ENCODE measurements at regions not wholly inside any gene's neighbourhood (a gene's known extent, or its start where the extent isn't known, plus 50 kb on each side); places are given as distances from the start of the nearest gene placed in this dataset.

DNA sequence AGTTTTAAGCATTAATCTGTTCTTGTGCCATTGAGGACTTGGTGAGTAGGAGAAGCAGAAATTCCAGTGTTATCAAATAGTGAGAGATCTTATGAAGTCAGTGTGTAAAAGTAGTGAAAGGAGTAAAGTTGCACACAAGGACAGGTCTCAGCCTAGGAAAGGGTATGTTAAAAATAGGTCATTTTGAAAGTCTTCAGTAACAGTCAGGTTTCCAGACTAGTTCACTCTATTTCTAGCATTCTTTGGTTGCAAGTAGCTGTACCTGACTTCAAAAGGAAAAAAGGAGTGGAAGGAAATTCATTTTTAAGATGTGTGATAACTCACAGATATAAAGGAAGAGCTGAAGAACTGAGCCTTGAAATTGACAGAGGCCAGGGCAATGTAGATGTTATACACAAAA is 250.1 kb upstream of the SATB1 start:
- in situ Hi-C loops (cut with HindIII; ENCODE audit: low pct_unique_long_range_greater_than_20kb, low sequenced_read_pairs): no loop called here
- DNase-seq (ENCODE audit: low read depth): no peak

DNA sequence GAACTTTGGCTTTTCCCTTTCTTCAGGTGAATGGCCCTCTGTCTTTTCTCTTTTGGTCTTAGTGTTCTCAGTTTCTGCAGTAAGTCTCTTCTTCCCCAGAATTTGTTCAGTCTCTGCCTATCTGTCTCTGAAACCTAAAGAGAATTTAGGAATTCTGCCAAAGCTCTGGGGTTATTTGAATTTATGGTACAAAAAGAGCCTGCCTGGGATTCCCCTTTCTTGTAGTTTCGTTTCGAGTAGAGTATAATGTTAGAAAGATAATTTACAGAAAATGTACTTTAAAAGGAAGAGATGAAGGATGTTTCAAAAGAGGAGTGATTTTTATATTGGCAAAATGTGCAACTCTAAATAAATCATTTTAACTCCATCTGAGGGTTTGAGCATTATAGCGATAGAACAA is 247.4 kb upstream of the SATB1 start:
- in situ Hi-C loops (cut with HindIII; ENCODE audit: low pct_unique_long_range_greater_than_20kb, low sequenced_read_pairs): no loop called here
- no peak for DNase-seq (ENCODE audit: low read depth)

DNA sequence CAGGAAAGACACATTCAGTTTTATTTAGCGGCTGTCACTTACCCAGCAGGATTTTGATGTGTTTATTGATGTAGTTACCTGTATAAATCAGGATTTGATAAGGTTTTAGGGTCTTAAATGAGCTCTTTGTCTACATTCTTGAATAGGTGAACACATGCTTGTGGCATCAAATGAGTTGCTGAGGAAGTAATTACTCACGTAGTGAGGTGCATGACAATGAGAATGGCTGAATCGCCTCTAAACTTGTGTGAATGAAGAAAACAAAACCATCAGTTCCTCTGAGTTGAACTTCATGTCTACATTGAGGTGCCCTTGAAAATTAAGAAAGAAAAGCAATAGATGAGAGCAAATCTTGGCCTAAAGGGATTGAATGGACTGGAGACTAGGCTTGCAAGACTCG is 245.6 kb upstream of the SATB1 start:
- DNase-seq (ENCODE audit: low read depth): no peak
- in situ Hi-C loops (cut with HindIII; ENCODE audit: low pct_unique_long_range_greater_than_20kb, low sequenced_read_pairs): no loop called here

DNA sequence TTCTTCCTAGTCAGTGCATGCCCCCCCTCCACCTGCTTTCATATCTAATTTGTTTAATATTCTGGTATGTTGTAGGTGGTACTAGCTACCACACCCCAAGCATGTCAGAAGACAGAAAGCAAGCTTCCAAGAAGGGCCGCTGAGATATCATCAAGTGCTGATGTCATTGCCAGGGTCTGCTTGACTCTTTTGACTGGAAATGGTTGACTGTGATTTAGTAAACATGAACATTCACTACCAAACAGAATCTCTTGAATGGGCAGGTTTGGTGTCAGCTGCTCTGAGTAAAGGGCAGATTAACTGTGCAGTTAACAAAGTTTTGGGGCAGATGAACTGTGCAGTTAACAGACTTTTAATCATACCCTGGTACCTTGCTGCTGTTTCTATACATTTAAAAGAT is 244.2 kb upstream of the SATB1 start:
- in situ Hi-C loops (cut with HindIII; ENCODE audit: low pct_unique_long_range_greater_than_20kb, low sequenced_read_pairs): no loop called here
- no peak for DNase-seq (ENCODE audit: low read depth)

DNA sequence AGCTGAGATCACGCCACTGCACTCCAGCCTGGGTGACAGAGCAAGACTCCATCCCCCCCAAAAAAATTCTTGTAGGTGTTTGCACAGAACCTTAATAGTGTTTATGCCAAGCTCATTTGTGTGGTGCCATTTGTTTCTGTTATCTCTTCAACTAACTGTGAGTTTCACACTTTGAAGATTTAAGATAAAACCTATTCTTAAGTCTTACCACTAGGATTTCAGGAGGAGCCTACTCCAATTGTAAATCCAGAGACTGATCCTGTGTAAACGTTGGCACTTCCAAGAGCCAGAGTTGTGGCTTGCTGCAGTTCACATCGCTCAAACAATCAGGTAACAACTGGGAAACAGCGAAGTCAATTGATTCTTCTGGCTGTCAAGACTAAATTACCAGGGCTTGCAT is 242.4 kb upstream of the SATB1 start:
- in situ Hi-C loops (cut with HindIII; ENCODE audit: low pct_unique_long_range_greater_than_20kb, low sequenced_read_pairs): no loop called here
- DNase-seq (ENCODE audit: low read depth): no peak

DNA sequence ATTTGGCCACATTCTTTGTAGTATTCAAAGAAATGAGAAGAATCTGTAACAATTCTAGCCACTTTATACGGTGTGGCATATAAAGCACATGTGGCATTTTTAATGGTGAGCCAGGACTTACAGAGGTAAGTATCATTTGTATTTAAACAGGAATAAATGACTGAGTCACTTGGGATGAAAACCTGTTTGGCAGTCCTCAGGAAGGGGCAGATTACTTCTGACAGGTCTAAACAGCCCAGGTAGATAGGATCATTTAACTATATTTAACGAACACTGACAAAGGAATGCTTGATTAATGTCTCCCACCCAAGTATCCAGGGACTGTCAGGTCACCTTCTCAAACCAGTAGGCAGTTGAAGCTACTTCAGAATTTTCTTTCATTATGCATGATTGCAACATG is 241.5 kb upstream of the SATB1 start:
- no peak for DNase-seq (ENCODE audit: low read depth)
- in situ Hi-C loops (cut with HindIII; ENCODE audit: low pct_unique_long_range_greater_than_20kb, low sequenced_read_pairs): no loop called here

DNA sequence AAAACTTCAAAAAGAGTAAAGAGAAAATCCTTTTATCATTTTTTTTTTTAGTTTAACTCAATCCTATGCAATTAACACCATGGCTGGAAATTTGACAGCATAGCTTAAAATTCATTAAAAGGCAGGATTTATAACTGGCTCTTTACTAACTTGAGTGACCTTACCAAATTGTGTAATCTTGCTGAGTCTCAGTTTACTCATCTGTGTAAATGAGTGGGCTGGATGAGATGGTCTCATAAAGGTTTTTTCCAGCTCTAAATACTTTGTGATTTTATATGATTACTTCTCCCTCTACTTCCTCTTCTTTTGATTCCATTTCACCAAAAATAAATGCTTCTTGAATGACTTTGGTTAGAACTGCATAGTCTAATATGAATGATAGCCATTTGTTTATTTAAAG is 234.9 kb upstream of the SATB1 start:
- in situ Hi-C loops (cut with HindIII; ENCODE audit: low pct_unique_long_range_greater_than_20kb, low sequenced_read_pairs): no loop called here
- DNase-seq (ENCODE audit: low read depth): no peak

DNA sequence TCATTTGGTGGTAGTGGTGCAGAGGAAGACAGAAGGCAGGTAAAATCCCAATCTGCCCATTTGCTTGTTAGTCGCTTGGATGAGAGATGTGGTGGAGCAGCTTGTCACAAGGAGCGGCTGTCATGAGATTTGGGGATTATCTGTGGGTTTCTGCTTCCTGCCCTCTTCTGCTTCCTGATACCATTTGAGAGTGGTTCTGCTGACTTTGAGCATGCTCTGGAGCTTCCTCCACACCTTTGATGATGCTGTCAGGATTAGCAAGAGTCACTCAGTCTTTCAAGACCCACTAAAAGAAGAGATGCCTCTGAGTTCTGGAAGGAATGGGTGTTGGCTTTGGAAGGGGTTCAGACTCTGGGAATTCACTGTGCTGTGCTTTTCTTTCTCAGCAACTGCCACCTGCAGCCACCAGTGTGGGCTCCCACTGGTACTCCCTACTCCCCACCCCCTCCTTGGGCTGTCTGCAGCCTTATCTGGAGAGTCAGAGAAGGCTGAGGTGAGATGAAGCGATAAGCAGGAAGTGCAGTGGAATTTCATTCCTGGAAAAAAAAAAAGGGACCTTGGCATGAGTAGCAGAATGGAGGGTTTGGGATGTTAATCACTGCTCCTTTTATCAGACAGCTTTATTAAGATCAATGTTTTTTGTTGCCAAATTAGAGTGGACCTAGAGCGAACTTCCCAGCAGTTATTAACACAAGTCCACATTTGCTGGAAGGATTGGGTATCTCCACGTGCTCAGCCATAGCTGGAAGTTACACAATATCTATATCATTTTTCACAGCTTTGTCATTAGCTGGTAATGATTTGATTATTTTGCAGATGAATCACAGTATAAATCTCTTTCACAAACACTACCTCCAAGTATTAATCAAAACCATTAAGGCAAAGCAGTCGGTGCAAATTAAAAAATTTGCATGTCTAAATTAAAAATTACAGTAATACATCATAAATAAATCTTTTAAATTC is 233.0 kb upstream of the SATB1 start:
- no peak for DNase-seq (ENCODE audit: low read depth)
- in situ Hi-C loops (cut with HindIII; ENCODE audit: low pct_unique_long_range_greater_than_20kb, low sequenced_read_pairs): no loop called here

DNA sequence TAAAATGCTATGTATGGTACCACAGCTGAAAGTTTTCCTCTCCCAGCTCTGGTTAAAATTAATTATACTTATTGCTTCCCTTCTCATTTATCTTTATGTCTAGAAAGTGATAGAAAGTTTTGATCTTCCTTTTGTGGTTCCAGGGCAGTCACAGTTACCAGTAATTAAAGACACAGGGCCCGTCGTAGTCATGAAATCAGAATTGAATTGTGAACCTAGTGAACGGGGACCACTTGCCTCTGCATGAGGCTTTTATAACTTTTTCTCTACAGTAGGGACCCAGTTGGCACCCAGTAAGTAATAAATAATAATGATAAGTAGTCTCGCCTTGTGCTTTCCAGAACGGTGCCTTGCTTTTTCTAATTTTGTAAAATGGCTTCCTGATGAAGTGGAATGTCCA is 231.7 kb upstream of the SATB1 start:
- DNase-seq (ENCODE audit: low read depth): no peak
- in situ Hi-C loops (cut with HindIII; ENCODE audit: low pct_unique_long_range_greater_than_20kb, low sequenced_read_pairs): no loop called here

DNA sequence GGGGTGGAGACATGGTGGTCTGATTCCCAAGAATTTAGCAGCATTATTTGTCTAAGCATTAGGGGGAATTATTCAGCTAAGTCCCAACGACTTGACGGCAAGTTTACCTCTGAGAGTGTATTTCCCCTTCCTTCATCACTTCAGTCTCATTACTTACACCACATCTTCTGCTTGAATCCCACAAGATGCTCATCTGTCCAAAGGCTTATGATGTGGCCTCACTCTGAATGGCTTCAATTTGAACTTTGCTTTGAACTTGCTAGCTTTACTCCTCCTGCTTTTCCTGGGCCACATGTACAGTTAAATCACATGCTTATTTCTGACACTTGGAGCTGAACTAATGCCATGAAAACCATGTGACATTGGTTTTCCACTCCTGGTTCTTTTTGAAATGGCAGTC is 231.3 kb upstream of the SATB1 start:
- in situ Hi-C loops (cut with HindIII; ENCODE audit: low pct_unique_long_range_greater_than_20kb, low sequenced_read_pairs): no loop called here
- DNase-seq (ENCODE audit: low read depth): no peak

DNA sequence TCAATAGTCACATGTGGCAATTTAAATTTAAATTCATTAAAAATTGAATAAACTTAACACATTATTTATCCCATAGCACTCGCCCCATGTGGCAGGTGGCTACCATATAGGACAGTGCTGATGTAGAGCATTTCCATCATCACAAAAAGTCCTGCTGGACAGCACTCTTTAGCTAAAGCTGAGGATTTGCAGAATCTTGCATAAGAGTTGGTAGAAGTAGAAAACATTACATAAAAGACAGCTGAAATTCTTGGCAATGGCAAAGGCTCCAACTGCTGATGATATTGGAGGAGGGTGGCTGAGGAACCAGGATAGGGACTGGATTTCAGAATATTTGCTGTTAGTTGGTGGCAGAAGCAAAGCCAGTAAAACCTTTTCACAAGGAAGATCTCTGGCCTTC is 230.7 kb upstream of the SATB1 start:
- no peak for DNase-seq (ENCODE audit: low read depth)
- in situ Hi-C loops (cut with HindIII; ENCODE audit: low pct_unique_long_range_greater_than_20kb, low sequenced_read_pairs): no loop called here

DNA sequence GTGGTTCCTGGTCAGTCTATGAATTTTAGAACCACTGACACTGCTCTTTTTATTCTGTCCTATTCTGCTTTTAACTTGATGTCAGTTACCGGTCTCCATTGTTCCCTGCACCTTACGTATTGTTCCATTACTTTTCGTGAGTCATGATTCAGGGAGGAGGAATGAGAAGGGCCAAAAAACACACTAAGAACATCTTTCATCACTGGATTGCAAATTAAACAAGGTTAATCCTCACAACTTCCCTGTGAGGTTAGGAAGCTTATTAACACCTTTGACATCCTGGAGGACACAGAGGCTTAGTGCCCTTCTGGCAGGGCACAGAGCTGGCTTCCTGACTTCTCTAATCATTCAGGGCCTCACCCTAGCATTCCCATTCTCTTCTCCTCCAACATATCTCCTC is 227.6 kb upstream of the SATB1 start:
- in situ Hi-C loops (cut with HindIII; ENCODE audit: low pct_unique_long_range_greater_than_20kb, low sequenced_read_pairs): no loop called here
- no peak for DNase-seq (ENCODE audit: low read depth)

DNA sequence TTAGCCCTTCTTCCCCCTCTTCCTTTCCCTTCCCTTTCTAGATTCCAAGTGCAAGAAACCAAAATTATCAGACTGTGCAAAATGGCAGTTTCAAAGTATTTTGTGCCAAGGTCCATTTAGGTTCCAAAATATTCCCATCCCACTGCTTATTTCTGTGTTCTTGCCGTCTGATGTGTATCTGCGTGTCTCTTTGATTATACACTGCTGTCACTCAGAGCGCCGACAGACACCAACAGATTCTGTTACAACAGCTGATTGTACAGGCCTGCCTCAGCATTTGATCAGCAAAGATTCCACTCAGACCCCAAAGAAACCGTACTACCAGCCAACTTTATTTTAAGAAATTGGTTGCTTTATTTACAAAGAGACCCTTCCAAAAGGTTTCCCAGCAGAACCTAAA is 225.6 kb upstream of the SATB1 start:
- no peak for DNase-seq (ENCODE audit: low read depth)
- in situ Hi-C loops (cut with HindIII; ENCODE audit: low pct_unique_long_range_greater_than_20kb, low sequenced_read_pairs): no loop called here

DNA sequence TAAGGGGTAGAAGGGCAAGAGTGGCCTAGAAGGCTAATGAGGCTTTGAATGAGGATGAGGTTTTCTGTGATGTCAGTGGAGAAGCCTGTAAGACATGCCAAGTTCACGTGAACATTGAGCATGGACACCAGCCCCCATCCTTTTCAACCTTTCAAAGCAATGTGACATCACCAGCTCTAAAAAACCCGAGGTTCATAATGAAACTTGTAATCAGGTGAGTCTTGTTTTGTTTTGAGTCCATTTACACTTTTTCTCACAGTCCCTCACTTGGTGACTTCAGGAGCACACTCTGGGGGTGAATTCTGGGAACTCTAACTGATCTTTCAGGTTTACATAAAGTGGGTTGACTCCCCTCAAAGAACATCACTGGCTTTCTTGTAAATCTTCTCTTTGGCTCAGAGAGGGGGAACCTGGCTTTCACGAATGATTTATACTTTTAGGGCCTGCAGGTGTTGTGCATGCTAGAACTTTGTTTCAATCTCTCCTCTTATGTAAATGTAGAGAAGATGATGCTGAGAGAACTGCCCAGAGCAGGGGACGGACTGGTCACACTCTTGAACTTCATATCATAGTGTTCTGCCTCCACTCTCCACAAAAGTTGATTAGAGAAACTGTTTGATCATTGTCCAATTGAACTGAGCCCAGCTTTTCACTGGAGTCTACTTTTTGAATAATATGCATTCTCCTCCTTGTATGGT is 224.7 kb upstream of the SATB1 start:
- in situ Hi-C loops (cut with HindIII; ENCODE audit: low pct_unique_long_range_greater_than_20kb, low sequenced_read_pairs): no loop called here

DNA sequence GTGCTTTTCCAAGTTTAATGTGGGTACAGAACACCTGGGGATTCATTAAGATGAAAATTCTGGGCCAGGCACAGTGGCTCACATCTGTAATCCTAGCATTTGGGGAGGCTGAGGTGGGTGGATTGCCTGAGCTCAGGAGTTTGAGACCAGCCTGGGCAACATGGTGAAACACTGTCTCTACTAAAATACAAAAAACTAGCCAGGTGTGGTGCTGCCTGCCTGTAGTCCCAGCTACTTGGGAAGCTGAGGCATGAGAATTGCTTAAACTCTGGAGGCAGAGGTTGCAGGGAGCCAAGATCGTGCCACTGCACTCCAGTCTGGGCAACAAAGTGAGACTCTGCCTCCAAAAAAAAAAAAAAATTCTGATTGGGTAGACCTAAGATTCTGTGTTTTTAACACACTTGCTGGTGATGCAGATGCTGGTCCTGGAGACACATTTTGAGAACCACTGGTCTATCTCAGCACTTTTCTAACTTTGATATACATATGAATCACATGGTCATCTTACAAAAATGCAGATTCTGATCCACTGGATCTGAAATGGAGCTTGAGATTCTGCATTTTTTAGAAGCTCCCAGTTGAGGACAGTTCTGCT is 223.8 kb upstream of the SATB1 start:
- in situ Hi-C loops (cut with HindIII; ENCODE audit: low pct_unique_long_range_greater_than_20kb, low sequenced_read_pairs): no loop called here
- DNase-seq (ENCODE audit: low read depth): no peak

More for the DNA sequence above, 224.7 kb upstream of the SATB1 start:
- DNase-seq (ENCODE audit: low read depth): no peak

DNA sequence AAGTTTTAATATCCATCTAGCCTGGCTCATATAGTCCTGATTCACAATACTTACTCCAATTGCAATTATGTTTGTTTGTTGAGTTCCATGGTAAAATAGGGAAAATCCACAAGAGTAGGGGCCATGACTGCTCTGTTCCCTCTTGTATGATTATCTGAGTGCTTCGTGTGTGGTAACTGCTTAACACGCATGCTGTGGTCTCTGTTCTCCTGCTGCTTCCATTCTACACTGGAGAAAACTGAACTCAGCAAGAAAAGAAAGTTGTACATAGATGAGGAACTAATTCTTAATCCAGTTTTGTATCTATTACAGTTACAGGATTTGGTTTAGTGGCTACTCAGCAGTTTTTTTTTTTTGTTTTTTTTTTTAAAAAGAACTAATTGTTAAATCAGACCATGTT is 223.0 kb upstream of the SATB1 start:
- in situ Hi-C loops (cut with HindIII; ENCODE audit: low pct_unique_long_range_greater_than_20kb, low sequenced_read_pairs): no loop called here
- DNase-seq (ENCODE audit: low read depth): no peak

DNA sequence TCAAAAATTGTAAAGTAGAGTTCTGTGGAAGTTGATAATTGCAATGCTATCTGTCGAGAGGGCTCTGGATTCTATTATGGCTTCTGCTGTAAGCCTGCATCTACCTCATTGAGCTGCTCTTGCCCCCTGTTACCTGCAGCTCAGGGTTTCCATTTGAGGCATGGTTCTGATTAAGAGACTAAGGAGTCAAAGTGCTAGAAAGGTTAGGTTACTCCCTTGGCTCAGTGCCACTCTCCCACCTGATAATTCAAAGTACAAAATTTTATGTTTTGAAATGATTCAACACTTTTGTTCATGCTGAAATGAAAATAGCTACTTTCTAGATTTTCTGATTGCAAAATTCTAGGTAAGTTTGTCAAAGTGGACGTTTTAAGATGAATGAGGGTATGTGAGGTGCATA is 220.5 kb upstream of the SATB1 start:
- no peak for DNase-seq (ENCODE audit: low read depth)
- in situ Hi-C loops (cut with HindIII; ENCODE audit: low pct_unique_long_range_greater_than_20kb, low sequenced_read_pairs): no loop called here

DNA sequence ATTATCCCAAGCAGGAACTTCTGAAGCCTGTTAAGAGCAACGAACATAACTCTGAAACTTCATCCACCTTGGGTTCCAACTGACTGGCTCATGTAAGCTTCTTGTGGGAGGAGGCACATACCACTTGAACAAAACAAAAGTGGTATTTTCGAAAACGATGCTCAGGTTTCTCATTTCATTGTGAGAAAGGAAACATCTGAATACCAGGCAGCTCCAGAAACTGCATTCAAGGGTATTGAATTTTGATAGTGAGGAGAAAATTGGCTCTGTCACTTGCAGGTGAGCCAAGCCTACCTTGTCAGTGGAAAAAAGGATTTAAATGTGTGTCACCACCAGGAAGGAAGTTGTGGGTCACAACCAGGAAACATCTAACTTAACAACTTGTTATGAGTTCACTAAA is 218.1 kb upstream of the SATB1 start:
- in situ Hi-C loops (cut with HindIII; ENCODE audit: low pct_unique_long_range_greater_than_20kb, low sequenced_read_pairs): no loop called here

DNA sequence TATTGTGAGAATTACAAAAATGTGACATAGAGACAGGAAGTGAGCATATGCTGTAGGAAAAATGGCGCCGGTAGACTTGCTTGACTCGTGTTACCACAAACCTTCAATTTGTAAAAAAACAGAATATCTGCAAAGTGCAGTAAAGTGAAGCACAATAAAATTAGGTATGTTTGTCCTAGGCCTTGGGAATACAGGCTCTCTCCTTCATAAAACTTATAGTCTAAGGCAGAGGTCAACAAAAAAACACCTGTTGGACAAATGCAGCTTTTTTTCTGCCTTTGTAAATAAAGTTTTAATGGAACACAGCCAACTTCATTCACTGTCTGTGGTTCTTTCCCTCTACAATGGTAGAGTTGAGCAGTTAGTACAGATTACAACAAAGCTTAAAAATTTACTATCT is 216.8 kb upstream of the SATB1 start:
- in situ Hi-C loops (cut with HindIII; ENCODE audit: low pct_unique_long_range_greater_than_20kb, low sequenced_read_pairs): no loop called here
- no peak for DNase-seq (ENCODE audit: low read depth)

More for the DNA sequence above, 218.1 kb upstream of the SATB1 start:
- no peak for DNase-seq (ENCODE audit: low read depth)
